Caco-2 (cell line): ENCODE measurements at regions not wholly inside any gene's neighbourhood (a gene's known extent, or its start where the extent isn't known, plus 50 kb on each side); places are given as distances from the start of the nearest gene placed in this dataset.
A peak's percentile ranks its signal among the peaks of the same experiment; 100 is the strongest.

Source experiments
- BruUV-seq: library from RNA; stranded (reverse); fragments of 400-500 nt; replicated peaks from 2 replicates; lab custom pipeline; 2021; lab: Mats Ljungman, UMichigan
- CTCF ChIA-PET: fragments of 300-600 bp; sonication (Branson Sonifier 250); formaldehyde crosslinking; loops from one replicate; lab custom pipeline; 2022; ENCODE audit warnings: antibody characterized with exemption; lab: Charles Lee
- POLR2A ChIA-PET: fragments of 300-600 bp; sonication (Branson Sonifier 250); formaldehyde crosslinking; loops from one replicate; lab custom pipeline; 2022; ENCODE audit warnings: antibody characterized with exemption; lab: Charles Lee
- DNase-seq, 2 experiments: peaks; one replicate each; pipeline versions ENCODE4 v3.0.0 to v3.0.0-alpha.2; 2020 to 2022
- H3K27me3 ChIP-seq: replicated peaks from 2 replicates; pipeline ENCODE4 v1.6.0; 2011; ENCODE audit warnings: low read length; ENCODE audit not compliant: control insufficient read depth, insufficient read depth
- H3K36me3 ChIP-seq: 2 replicates; pipeline ENCODE4 v1.5.1; 2011; ENCODE audit warnings: low read length; ENCODE audit not compliant: control insufficient read depth, insufficient read depth
- H3K4me1 ChIP-seq: fragments of 250-450 bp; sonication (Bioruptor Pico); 2 replicates; pipeline ENCODE4 v1.5.1; 2020; ENCODE audit warnings: mild to moderate bottlenecking
- H3K4me3 ChIP-seq: 2 replicates; pipeline ENCODE4 v1.5.1; 2011; ENCODE audit warnings: low read depth, mild to moderate bottlenecking, control low read depth, low read length
- H3K9me3 ChIP-seq: fragments of 250-450 bp; sonication (Bioruptor Pico); 2 replicates; pipeline ENCODE4 v1.5.1; 2020; ENCODE audit warnings: mild to moderate bottlenecking, moderate library complexity
- H3K27ac Mint-ChIP-seq: one replicate; pipeline ENCODE4 v1.8.0; 2022; ENCODE audit warnings: mixed read lengths; ENCODE audit not compliant: unreplicated experiment
- H3K27me3 Mint-ChIP-seq: one replicate; pipeline ENCODE4 v1.8.0; 2022; ENCODE audit warnings: mixed read lengths; ENCODE audit not compliant: insufficient read depth, unreplicated experiment
- H3K36me3 Mint-ChIP-seq: one replicate; pipeline ENCODE4 v1.8.0; 2022; ENCODE audit warnings: mild to moderate bottlenecking, mixed read lengths; ENCODE audit not compliant: insufficient read depth, unreplicated experiment
- H3K4me1 Mint-ChIP-seq: one replicate; pipeline ENCODE4 v1.8.0; 2022; ENCODE audit warnings: low read depth, mixed read lengths; ENCODE audit not compliant: unreplicated experiment
- H3K4me3 Mint-ChIP-seq: one replicate; pipeline ENCODE4 v1.8.0; 2022; ENCODE audit warnings: mild to moderate bottlenecking, moderate library complexity, mixed read lengths; ENCODE audit not compliant: unreplicated experiment
- H3K9me3 Mint-ChIP-seq: one replicate; pipeline ENCODE4 v1.8.0; 2022; ENCODE audit warnings: mixed read lengths; ENCODE audit not compliant: unreplicated experiment
- intact Hi-C: fragments of 100-400 bp; cut with micrococcal nuclease; formaldehyde crosslinking; loops from one replicate; pipeline ENCODE4 v1.10.0; 2022; ENCODE audit not compliant: unreplicated experiment
- TF ChIP-seq, protein P1 (sequence below), 2 experiments: fragments of 200-600 bp in 1 of 2; IDR thresholded peaks; 1 replicate in 1 of 2; 2 replicates in 1 of 2; pipeline versions ENCODE4 v1.5.1 to v1.8.0; 2011 to 2022; ENCODE audit warnings: antibody characterized with exemption in 1 of 2, control low read depth in 1 of 2, inconsistent platforms in 1 of 2, low read depth in 1 of 2, low read length in 1 of 2, mild to moderate bottlenecking in 1 of 2, moderate library complexity in 1 of 2; ENCODE audit not compliant: insufficient read depth in 1 of 2, severe bottlenecking in 1 of 2, unreplicated experiment in 1 of 2

GRCh38 chr6:148263010-148263409 lies 79.6 kb upstream of the SASH1 start:
- POLR2A ChIA-PET, result no interaction called here
- no peaks in the 10 kb centered on the region for H3K9me3 ChIP-seq
- DNase-seq, result no peak
- H3K4me3 ChIP-seq, result no peak overlapping the region
- Mint-ChIP-seq H3K27ac (peak overlapping the region; percentile 85), H3K36me3 (no peaks in the 10 kb centered on the region), H3K27me3 (no peaks in the 10 kb centered on the region), H3K9me3 (no peaks in the 10 kb centered on the region), H3K4me1 (peaks cover 34% of the 10 kb centered on the region), H3K4me3 (no peak overlapping the region)
- BruUV-seq, result no TSS peak
- no peaks in the 10 kb centered on the region for H3K27me3 ChIP-seq
- TF ChIP-seq, protein P1, sequence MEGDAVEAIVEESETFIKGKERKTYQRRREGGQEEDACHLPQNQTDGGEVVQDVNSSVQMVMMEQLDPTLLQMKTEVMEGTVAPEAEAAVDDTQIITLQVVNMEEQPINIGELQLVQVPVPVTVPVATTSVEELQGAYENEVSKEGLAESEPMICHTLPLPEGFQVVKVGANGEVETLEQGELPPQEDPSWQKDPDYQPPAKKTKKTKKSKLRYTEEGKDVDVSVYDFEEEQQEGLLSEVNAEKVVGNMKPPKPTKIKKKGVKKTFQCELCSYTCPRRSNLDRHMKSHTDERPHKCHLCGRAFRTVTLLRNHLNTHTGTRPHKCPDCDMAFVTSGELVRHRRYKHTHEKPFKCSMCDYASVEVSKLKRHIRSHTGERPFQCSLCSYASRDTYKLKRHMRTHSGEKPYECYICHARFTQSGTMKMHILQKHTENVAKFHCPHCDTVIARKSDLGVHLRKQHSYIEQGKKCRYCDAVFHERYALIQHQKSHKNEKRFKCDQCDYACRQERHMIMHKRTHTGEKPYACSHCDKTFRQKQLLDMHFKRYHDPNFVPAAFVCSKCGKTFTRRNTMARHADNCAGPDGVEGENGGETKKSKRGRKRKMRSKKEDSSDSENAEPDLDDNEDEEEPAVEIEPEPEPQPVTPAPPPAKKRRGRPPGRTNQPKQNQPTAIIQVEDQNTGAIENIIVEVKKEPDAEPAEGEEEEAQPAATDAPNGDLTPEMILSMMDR (IDR thresholded peaks at IDR 0.05; ENCODE audit: insufficient read depth in 1 of 2, low read depth in 1 of 2, low read length in 1 of 2, severe bottlenecking in 1 of 2, unreplicated experiment in 1 of 2), result no peak
- intact Hi-C loops, result loop anchor here (5.0 kb wide), 1 partner anchor 631 kb away; no protein-coding TSS in a partner anchor
- H3K36me3 ChIP-seq, result no peaks in the 10 kb centered on the region
- CTCF ChIA-PET, result no interaction called here
- H3K4me1 ChIP-seq, result peaks cover 34% of the 10 kb centered on the region

GRCh38 chr6:148263961-148264360 lies 78.7 kb upstream of the SASH1 start:
- CTCF ChIA-PET, result interaction anchor here (0.6 to 0.7 kb wide), 5 partner anchors 8 to 592 kb away, joined by 3 to 6 read pairs (median 3); no protein-coding TSS in a partner anchor
- no peaks in the 10 kb centered on the region for H3K27me3 Mint-ChIP-seq

GRCh38 chr6:148265054-148265453 lies 77.6 kb upstream of the SASH1 start:
- H3K4me1 ChIP-seq, result peaks cover 34% of the 10 kb centered on the region
- POLR2A ChIA-PET, result interaction anchor here (0.6 kb wide), 1 partner anchor 151 kb away, joined by 4 read pairs; no protein-coding TSS in a partner anchor

More at GRCh38 chr6:148263961-148264360, 78.7 kb upstream of the SASH1 start:
- H3K4me1 Mint-ChIP-seq, result peaks cover 34% of the 10 kb centered on the region
- H3K27me3 ChIP-seq, result no peaks in the 10 kb centered on the region
- peak; percentile 45 to 63 for DNase-seq
- H3K4me3 Mint-ChIP-seq, result peak overlapping the region; percentile 50
- no peaks in the 10 kb centered on the region for H3K9me3 ChIP-seq
- intact Hi-C loops, result loop anchor here (1.0 to 5.0 kb wide), 5 partner anchors 43 to 632 kb away; no protein-coding TSS in a partner anchor
- H3K27ac Mint-ChIP-seq, result peak overlapping the region; percentile 85
- no peaks in the 10 kb centered on the region for H3K36me3 ChIP-seq
- TF ChIP-seq, protein P1 (IDR thresholded peaks at IDR 0.05; ENCODE audit: insufficient read depth in 1 of 2, low read depth in 1 of 2, low read length in 1 of 2, severe bottlenecking in 1 of 2, unreplicated experiment in 1 of 2), result no peak
- no peaks in the 10 kb centered on the region for H3K36me3 Mint-ChIP-seq
- POLR2A ChIA-PET, result interaction anchor here (0.6 kb wide), 3 partner anchors 19 to 149 kb away, joined by 3 to 8 read pairs (median 6); no protein-coding TSS in a partner anchor
- H3K9me3 Mint-ChIP-seq, result no peaks in the 10 kb centered on the region
- H3K4me3 ChIP-seq, result no peak overlapping the region
- H3K4me1 ChIP-seq, result peaks cover 34% of the 10 kb centered on the region
- BruUV-seq, result no TSS peak

More at GRCh38 chr6:148265054-148265453, 77.6 kb upstream of the SASH1 start:
- Histone ChIP-seq H3K27me3 (no peaks in the 10 kb centered on the region), H3K9me3 (no peaks in the 10 kb centered on the region), H3K4me3 (no peak overlapping the region), H3K36me3 (no peaks in the 10 kb centered on the region)
- BruUV-seq, result no TSS peak
- H3K27me3 Mint-ChIP-seq, result no peaks in the 10 kb centered on the region
- no peaks in the 10 kb centered on the region for H3K36me3 Mint-ChIP-seq
- no peaks in the 10 kb centered on the region for H3K9me3 Mint-ChIP-seq
- intact Hi-C loops, result loop anchor here (2.0 kb wide), 1 partner anchor 150 kb away; no protein-coding TSS in a partner anchor
- TF ChIP-seq, protein P1 (IDR thresholded peaks at IDR 0.05; ENCODE audit: insufficient read depth in 1 of 2, low read depth in 1 of 2, low read length in 1 of 2, severe bottlenecking in 1 of 2, unreplicated experiment in 1 of 2), result no peak
- CTCF ChIA-PET, result interaction anchor here (0.6 kb wide), 1 partner anchor 1301 kb away, joined by 3 read pairs; the partner anchor contains the start of gene GINM1
- peak overlapping the region; percentile 85 for H3K27ac Mint-ChIP-seq
- DNase-seq, result peak; percentile 75 to 84
- H3K4me3 Mint-ChIP-seq, result peak overlapping the region; percentile 50
- peaks cover 34% of the 10 kb centered on the region for H3K4me1 Mint-ChIP-seq
